Fibroblast of mammary gland (primary cell): ENCODE measurements at regions not wholly inside any gene's neighbourhood (a gene's known extent, or its start where the extent isn't known, plus 50 kb on each side); places are given as distances from the start of the nearest gene placed in this dataset.

ENCODE experiments used
- DNase-seq: peaks from one replicate; pipeline ENCODE4 v3.0.0-alpha.2; 2010; ENCODE audit warnings: low read depth
- H3K4me3 ChIP-seq: 2 replicates; pipeline ENCODE4 v1.5.1; 2011; ENCODE audit warnings: low read depth, mild to moderate bottlenecking, low read length, moderate library complexity; ENCODE audit not compliant: control insufficient read depth
- CTCF ChIP-seq: conservative IDR thresholded peaks from 2 replicates; pipeline ENCODE4 v1.5.1; 2011; ENCODE audit warnings: low read depth, low read length, inconsistent platforms; ENCODE audit not compliant: control insufficient read depth, insufficient read depth

GRCh38 chr6:11317885-11318771 is 85.7 kb upstream of the NEDD9 start:
- TF ChIP-seq CTCF, result no peak
- peak; percentile 97 for DNase-seq
- no peak overlapping the region for H3K4me3 ChIP-seq

- no peak for TF ChIP-seq CTCF
- DNase-seq, result peak; percentile 99
- H3K4me3 ChIP-seq, result no peak overlapping the region
Measured at GRCh38 chr6:11315743-11316437, 83.4 kb upstream of the NEDD9 start.

GRCh38 chr6:11313207-11313606 is 80.7 kb upstream of the NEDD9 start:
- no peak overlapping the region for H3K4me3 ChIP-seq
- TF ChIP-seq CTCF, result no peak
- no peak for DNase-seq

- H3K4me3 ChIP-seq, result no peak overlapping the region
- no peak for DNase-seq
- no peak for TF ChIP-seq CTCF
Measured at GRCh38 chr6:11311970-11312369, 79.5 kb upstream of the NEDD9 start.

GRCh38 chr6:11309947-11310665 is 77.6 kb upstream of the NEDD9 start:
- TF ChIP-seq CTCF, result no peak
- no peak for DNase-seq
- H3K4me3 ChIP-seq, result no peak overlapping the region

- H3K4me3 ChIP-seq, result no peak overlapping the region
- no peak for TF ChIP-seq CTCF
- DNase-seq, result no peak
Measured at GRCh38 chr6:11307226-11307625, 74.8 kb upstream of the NEDD9 start.
